ENCODE measurements at regions not wholly inside any gene's neighbourhood (a gene's known extent, or its start where the extent isn't known, plus 50 kb on each side); places are given as distances from the start of the nearest gene placed in this dataset.

DNA sequence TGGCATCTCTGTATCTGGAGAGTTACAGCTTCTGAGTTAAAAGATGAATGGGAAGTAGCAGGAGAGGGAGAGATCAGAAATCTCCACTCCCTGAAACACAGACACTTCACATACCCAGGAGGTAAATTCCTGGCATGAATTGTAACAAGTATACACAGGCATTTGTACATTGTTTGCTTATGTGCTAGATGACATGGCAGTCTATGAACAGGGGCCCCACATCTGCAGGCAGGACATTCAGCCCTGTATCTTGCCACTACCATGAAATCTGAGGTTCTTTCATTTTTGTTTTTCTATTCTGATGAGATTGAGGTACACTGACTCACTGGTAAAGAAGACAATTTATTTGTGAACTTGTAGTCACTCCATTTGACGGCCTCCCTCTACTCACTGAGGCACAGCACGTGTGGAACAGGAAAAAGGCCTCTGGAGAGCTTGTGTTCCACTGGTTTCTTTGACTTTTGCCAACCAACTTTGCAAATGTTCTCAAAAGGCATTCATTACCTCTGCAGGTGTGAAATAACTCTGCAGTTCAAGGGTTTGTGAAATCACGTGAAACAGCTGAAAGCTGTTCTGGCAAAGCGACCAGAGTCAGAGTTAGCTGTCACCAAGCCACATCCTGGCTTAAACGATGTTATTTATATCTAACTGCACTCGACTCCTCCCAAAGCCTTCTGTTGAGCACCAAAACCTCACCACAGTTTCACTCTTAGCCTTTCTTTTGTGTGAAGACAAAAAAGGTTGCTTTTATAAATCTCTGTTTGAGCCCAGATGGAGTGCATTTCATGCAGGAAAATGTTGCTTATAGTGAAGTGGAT, 401.3 kb upstream of the CFAP20DC start:
- peak; percentile 19 for DNase-seq (ENCODE audit: low read depth)

DNA sequence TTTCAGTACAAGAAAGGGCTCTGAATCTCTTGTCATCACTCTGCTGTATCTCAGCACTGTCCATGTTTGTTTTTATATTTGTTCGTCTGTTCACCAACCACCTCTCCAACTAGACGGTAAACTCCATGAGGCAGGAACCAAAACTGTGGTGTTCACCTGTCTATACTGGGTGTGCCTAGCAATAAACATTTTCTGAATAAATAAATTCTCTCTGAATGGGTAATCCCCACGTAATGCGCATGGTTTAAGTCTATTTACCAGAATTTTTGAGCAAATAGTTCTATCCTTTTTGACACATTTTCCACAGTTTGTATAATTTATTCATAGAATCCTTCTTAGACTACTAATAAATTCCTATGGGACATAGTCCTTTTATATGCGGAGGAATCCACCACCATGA, 400.6 kb upstream of the CFAP20DC start:
- DNase-seq (ENCODE audit: low read depth) = no peak

GRCh38 chr3:59446775-59447465, 397.1 kb upstream of the CFAP20DC start:
- DNase-seq (ENCODE audit: low read depth) = no peak

DNA sequence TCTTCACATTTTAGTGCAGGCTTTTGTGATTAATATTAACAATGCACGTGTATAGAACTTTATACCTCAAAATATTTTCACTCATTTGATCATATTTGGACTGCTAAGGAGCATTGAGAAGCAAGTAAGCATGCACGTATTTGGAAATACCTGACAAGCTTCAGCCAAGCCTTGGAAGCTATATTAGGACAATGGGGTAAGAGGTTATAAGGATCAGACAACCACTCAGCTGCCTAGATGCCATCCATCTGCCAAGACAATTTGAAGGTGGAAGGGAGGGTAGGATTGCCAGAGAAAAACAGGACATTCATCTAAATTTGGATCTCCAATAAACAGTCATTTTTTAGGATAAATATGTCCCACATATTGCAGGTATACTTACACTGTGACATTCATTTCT, 394.9 kb upstream of the CFAP20DC start:
- no peak for DNase-seq (ENCODE audit: low read depth)

DNA sequence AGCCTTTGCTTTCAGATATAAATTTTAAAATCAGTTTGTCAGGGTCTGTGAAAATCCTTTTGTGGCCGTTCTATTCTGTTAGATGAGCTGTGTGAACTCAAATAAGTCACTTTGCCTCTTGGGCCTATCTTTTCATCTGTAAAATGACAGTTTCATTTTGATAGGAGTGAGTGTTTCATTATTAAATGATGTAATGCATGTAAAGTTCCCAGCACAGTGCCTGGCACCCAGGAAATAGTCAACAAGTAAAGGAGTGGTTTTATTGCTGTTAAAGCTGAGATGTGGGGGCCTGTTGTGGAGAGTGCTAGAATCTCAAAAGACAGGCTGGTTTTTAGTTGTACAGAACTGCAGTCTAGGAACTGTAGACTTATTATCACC, 394.5 kb upstream of the CFAP20DC start:
- DNase-seq (ENCODE audit: low read depth) = no peak

GRCh38 chr3:59443618-59444293, 393.9 kb upstream of the CFAP20DC start:
- no peak for DNase-seq (ENCODE audit: low read depth)

- no peak for DNase-seq (ENCODE audit: low read depth)
These were observed 392.2 kb upstream of the CFAP20DC start for GRCh38 chr3:59442046-59442445.

GRCh38 chr3:59440285-59441028, 390.6 kb upstream of the CFAP20DC start:
- DNase-seq (ENCODE audit: low read depth) = no peak

GRCh38 chr3:59438492-59438891, 388.7 kb upstream of the CFAP20DC start:
- no peak for DNase-seq (ENCODE audit: low read depth)

- no peak for DNase-seq (ENCODE audit: low read depth)
These were observed 386.5 kb upstream of the CFAP20DC start for GRCh38 chr3:59436164-59436958.

DNA sequence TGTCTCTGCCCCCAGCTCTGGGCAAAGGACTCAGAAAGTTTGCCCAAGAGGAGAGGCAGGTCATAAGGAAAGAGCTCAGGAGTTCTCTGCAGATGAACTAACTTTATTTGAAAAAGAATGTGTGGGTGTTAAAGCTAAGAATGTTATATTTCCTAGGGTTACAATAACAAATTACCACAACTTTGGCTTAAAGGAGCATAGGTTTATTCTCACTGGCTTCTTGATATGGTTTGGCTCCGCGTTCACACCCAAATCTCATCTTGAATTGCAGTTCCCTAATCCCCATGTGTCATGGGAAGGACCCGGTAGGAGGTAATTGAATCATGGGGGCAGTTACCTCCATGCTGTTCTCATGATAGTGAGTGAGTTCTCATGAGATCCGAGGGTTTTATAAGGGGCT, 383.7 kb upstream of the CFAP20DC start:
- DNase-seq (ENCODE audit: low read depth) = no peak

DNA sequence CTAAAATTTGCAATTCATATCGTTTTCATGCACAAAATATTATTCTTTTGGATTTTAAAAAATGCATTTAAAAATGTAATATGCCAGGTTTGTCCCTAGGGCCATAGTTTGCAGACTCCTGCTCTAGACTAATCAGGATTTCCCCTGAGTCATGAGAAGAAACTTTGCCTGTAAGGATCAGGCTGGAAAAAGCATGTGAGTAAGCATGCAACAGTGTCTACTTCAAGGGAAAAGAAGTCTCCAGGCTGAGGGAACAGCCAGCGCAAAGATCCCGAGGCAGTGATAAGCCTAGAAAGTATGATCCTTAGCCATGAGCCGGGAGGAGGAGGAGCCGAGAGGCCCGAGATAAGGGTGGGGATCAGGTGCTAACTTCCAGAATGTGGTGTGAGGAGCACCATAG, 382.8 kb upstream of the CFAP20DC start:
- DNase-seq (ENCODE audit: low read depth) = no peak

DNA sequence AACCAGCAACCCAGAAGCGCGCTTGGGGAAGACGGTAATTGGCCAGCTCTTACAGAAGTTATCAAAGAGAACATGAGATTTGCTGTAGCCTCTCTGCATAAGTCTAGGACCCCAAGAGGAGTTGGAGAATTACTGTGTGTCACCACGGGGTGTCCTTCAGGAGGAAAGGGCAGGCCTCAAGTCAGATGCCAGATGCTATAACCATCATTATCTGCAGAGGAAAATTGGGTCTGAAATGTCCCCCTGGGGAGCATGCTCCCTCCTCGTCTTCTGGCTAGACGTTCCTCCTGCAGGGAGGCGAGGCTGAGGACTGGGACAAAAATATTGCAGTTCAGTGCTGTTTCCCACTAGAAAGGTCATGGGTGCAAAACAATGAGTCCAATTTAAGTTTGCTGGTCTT, 380.5 kb upstream of the CFAP20DC start:
- DNase-seq (ENCODE audit: low read depth) = no peak

GRCh38 chr3:59429198-59429597, 379.4 kb upstream of the CFAP20DC start:
- no peak for DNase-seq (ENCODE audit: low read depth)

GRCh38 chr3:59426821-59427565, 377.2 kb upstream of the CFAP20DC start:
- peak; percentile 69 for DNase-seq (ENCODE audit: low read depth)

DNA sequence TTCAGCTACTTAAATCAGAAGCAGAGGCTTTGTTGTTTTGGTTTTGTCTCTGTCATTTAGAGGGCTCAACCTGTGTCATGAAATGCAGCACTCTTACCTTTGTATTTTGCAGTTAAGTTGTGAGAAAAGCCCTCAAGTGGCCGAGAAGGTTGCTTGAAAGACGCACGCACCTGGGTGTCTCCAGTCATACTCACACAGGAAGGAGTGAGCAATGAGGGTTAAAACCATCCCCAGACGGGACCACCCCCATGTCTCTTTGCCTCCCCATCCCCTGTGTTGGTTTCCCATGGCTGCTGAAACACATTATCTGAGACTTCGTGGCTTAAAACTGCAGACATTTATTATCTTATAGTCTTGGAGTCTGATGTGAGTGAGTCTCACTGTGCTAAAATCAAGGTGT, 376.1 kb upstream of the CFAP20DC start:
- DNase-seq (ENCODE audit: low read depth) = no peak

- DNase-seq (ENCODE audit: low read depth) = peak; percentile 60
These were observed 375.5 kb upstream of the CFAP20DC start for GRCh38 chr3:59425371-59425770.

GRCh38 chr3:59424268-59425010, 374.6 kb upstream of the CFAP20DC start:
- DNase-seq (ENCODE audit: low read depth) = peak; percentile 76

DNA sequence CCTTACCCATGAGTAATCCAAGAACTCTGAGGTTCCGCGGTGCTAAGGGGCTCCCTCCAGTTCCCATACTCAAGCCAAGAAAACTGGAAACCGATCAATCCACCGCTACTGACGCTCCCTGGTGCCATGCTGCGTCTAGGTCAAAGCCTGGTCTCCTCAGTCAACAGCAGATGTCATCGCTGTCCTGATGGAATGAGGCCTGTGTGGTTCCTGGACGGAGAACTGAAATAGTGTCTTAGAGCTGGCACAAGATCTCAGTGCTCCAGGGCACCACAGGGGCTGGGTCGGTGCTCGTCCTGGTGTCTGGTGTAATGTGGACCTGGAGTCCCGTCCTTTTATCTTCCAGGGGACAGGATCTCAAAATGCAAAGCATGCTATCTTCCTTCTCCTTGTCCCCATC, 373.9 kb upstream of the CFAP20DC start:
- DNase-seq (ENCODE audit: low read depth) = no peak

- peak; percentile 59 for DNase-seq (ENCODE audit: low read depth)
These were observed 372.5 kb upstream of the CFAP20DC start for GRCh38 chr3:59422312-59422711.
